HL-60 (cell line): ENCODE measurements at regions not wholly inside any gene's neighbourhood (a gene's known extent, or its start where the extent isn't known, plus 50 kb on each side); places are given as distances from the start of the nearest gene placed in this dataset.

Source experiments
- CTCF ChIP-seq: IDR thresholded peaks from one replicate; pipeline ENCODE4 v1.5.1; 2011; ENCODE audit warnings: low read length, control low read depth, inconsistent platforms; ENCODE audit not compliant: insufficient read depth
- POLR2AphosphoS5 ChIP-seq: IDR thresholded peaks from 2 replicates; pipeline ENCODE4 v1.6.1; 2012; ENCODE audit warnings: low read depth
- SPI1 ChIP-seq: IDR thresholded peaks from 2 replicates; pipeline ENCODE4 v1.6.1; 2012; ENCODE audit warnings: low read depth, mild to moderate bottlenecking, borderline replicate concordance

DNA sequence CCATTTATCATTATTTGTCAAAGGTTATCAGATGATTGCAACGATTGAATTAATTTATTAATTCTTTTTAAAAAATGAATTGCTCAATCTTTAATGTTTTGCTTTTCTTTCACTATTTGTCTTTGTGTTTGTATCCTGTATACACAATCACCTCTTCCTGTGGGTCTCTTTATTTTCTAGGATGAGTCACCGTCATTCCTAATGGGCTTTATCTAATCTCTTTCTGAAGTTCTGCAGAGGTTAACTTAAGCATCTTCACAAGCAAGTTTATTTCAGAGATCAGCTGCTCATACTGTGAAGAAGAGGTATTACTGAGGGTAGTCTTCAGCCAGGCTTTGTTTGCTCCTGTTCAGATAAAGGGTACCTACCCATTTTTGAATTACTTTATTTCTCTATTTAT lies 323.9 kb downstream of the NNT start:
- TF ChIP-seq CTCF (no peak), POLR2AphosphoS5 (no peak), SPI1 (no peak)
